Keratinocyte (primary cell): ENCODE measurements at regions not wholly inside any gene's neighbourhood (a gene's known extent, or its start where the extent isn't known, plus 50 kb on each side); places are given as distances from the start of the nearest gene placed in this dataset.
A peak's percentile ranks its signal among the peaks of the same experiment; 100 is the strongest.

ENCODE experiments used
- DNase-seq: peaks from one replicate; pipeline ENCODE4 v3.0.0-alpha.2; 2011; ENCODE audit warnings: low read depth, missing footprints, low spot score
- FAIRE-seq: peaks from 2 replicates; lab custom pipeline; 2011; peaks lifted over from hg19 to GRCh38; lab: Jason Lieb, UNC
- H2AFZ ChIP-seq: 2 replicates; pipeline ENCODE4 v1.6.0; 2012; ENCODE audit warnings: low read length, control low read depth, inconsistent platforms; ENCODE audit not compliant: control insufficient read depth
- H3K27ac ChIP-seq: 2 replicates; pipeline ENCODE4 v1.5.1; 2011; ENCODE audit warnings: low read length; ENCODE audit not compliant: control insufficient read depth, insufficient read depth
- H3K27me3 ChIP-seq: 3 replicates; pipeline ENCODE4 v1.6.0; 2011; ENCODE audit warnings: low read length; ENCODE audit not compliant: control insufficient read depth, insufficient read depth; ENCODE audit errors: extremely low read depth
- H3K36me3 ChIP-seq, 2 experiments: 2 replicates in 1 of 2; 3 replicates in 1 of 2; pipeline ENCODE4 v1.5.1; 2011; ENCODE audit warnings: low read length in 2 of 2, mild to moderate bottlenecking in 1 of 2; ENCODE audit not compliant: control insufficient read depth in 2 of 2, insufficient read depth in 2 of 2; ENCODE audit errors: extremely low read depth in 1 of 2
- H3K4me1 ChIP-seq: 3 replicates; pipeline ENCODE4 v1.5.1; 2011; ENCODE audit warnings: low read length; ENCODE audit not compliant: control insufficient read depth, insufficient read depth; ENCODE audit errors: extremely low read depth
- H3K4me2 ChIP-seq: 3 replicates; pipeline ENCODE4 v1.6.0; 2011; ENCODE audit warnings: low read depth, low read length; ENCODE audit not compliant: control insufficient read depth, insufficient read depth; ENCODE audit errors: extremely low read depth
- H3K4me3 ChIP-seq, 3 experiments: fragments of 200-600 bp in 1 of 3; sonication (generic) in 1 of 3; 2 replicates in 2 of 3; 3 replicates in 1 of 3; pipeline ENCODE4 v1.5.1; 2011 to 2016; ENCODE audit warnings: low read length in 3 of 3, mild to moderate bottlenecking in 3 of 3, control low read depth in 2 of 3, inconsistent platforms in 1 of 3, low read depth in 1 of 3, mixed read lengths in 1 of 3, mixed run types in 1 of 3, moderate library complexity in 1 of 3; ENCODE audit not compliant: control insufficient read depth in 2 of 3, insufficient read depth in 2 of 3; ENCODE audit errors: extremely low read depth in 1 of 3
- H3K79me2 ChIP-seq: 2 replicates; pipeline ENCODE4 v1.6.0; 2012; ENCODE audit warnings: low read length; ENCODE audit not compliant: control insufficient read depth, insufficient read depth
- H3K9ac ChIP-seq: 3 replicates; pipeline ENCODE4 v1.6.0; 2011; ENCODE audit warnings: low read length; ENCODE audit not compliant: control insufficient read depth, insufficient read depth; ENCODE audit errors: extremely low read depth
- H3K9me1 ChIP-seq: 3 replicates; pipeline ENCODE4 v1.6.0; 2011; ENCODE audit warnings: low read length; ENCODE audit not compliant: control insufficient read depth, insufficient read depth; ENCODE audit errors: extremely low read depth
- H3K9me3 ChIP-seq: 2 replicates; pipeline ENCODE4 v1.5.1; 2012; ENCODE audit warnings: low read depth, low read length; ENCODE audit not compliant: control insufficient read depth
- H4K20me1 ChIP-seq: 3 replicates; pipeline ENCODE4 v1.6.0; 2011; ENCODE audit warnings: low read length; ENCODE audit not compliant: control insufficient read depth, insufficient read depth; ENCODE audit errors: extremely low read depth
- CTCF ChIP-seq, 3 experiments: IDR thresholded peaks in 1 of 3; conservative IDR thresholded peaks in 1 of 3; optimal IDR thresholded peaks in 1 of 3; 2 replicates in 2 of 3; 3 replicates in 1 of 3; pipeline versions ENCODE3 to v1.5.1; 2011; ENCODE audit warnings: low read length in 3 of 3, mild to moderate bottlenecking in 3 of 3, moderate library complexity in 2 of 3, control low read depth in 1 of 3, inconsistent platforms in 1 of 3; ENCODE audit not compliant: insufficient read depth in 2 of 3; ENCODE audit errors: extremely low read depth in 1 of 3
- EZH2 ChIP-seq: IDR thresholded peaks from one replicate; pipeline ENCODE4 v1.6.1; 2012; ENCODE audit warnings: inconsistent platforms, mild to moderate bottlenecking, low read length, moderate library complexity
- dilution Hi-C: fragments of 300-500 bp; cut with MboI; formaldehyde crosslinking; loops from one replicate; pipeline ENCODE4 v1.7.0; 2020; ENCODE audit warnings: low sequenced_read_pairs; ENCODE audit not compliant: extremely low pct_ligation_motif_present

GRCh38 chr2:19712850-19713249 lies 188.9 kb downstream of the TTC32 start:
- no peaks in the 10 kb centered on the region for H3K79me2 ChIP-seq
- H3K9me1 ChIP-seq: no peaks in the 10 kb centered on the region
- DNase-seq (no peak), FAIRE-seq (no peak)
- no peaks in the 10 kb centered on the region for H3K36me3 ChIP-seq
- H3K4me1 ChIP-seq: peaks cover 2% of the 10 kb centered on the region
- H4K20me1 ChIP-seq: no peaks in the 10 kb centered on the region
- no peaks in the 10 kb centered on the region for H3K9me3 ChIP-seq
- no peak overlapping the region for H2AFZ ChIP-seq
- no peak overlapping the region for H3K4me3 ChIP-seq
- dilution Hi-C loops: no loop called here
- no peak overlapping the region for H3K27ac ChIP-seq
- no peak overlapping the region for H3K4me2 ChIP-seq
- H3K9ac ChIP-seq: no peak overlapping the region
- no peaks in the 10 kb centered on the region for H3K27me3 ChIP-seq
- no peak for TF ChIP-seq EZH2
- TF ChIP-seq CTCF (optimal IDR thresholded peaks at IDR 0.05 in 1 of 3, IDR thresholded peaks at IDR 0.05 in 1 of 3, conservative IDR thresholded peaks at IDR 0.05 in 1 of 3; ENCODE audit: extremely low read depth in 1 of 3, insufficient read depth in 2 of 3, low read length in 3 of 3): no peak

- H3K4me2 ChIP-seq: no peak overlapping the region
- no peaks in the 10 kb centered on the region for H3K36me3 ChIP-seq
- peak; percentile 94 for FAIRE-seq
- peak overlapping the region; percentile 27 for H3K27ac ChIP-seq
- H3K9me3 ChIP-seq: no peaks in the 10 kb centered on the region
- no peaks in the 10 kb centered on the region for H3K27me3 ChIP-seq
- H3K4me1 ChIP-seq: peaks cover 2% of the 10 kb centered on the region
- H2AFZ ChIP-seq: no peak overlapping the region
- DNase-seq: peak; percentile 75
- H3K4me3 ChIP-seq: no peak overlapping the region
- no peaks in the 10 kb centered on the region for H4K20me1 ChIP-seq
- dilution Hi-C loops: no loop called here
- no peak for TF ChIP-seq CTCF (optimal IDR thresholded peaks at IDR 0.05 in 1 of 3, IDR thresholded peaks at IDR 0.05 in 1 of 3, conservative IDR thresholded peaks at IDR 0.05 in 1 of 3; ENCODE audit: extremely low read depth in 1 of 3, insufficient read depth in 2 of 3, low read length in 3 of 3)
- TF ChIP-seq EZH2: no peak
- H3K79me2 ChIP-seq: no peaks in the 10 kb centered on the region
- H3K9ac ChIP-seq: no peak overlapping the region
- no peaks in the 10 kb centered on the region for H3K9me1 ChIP-seq
These were observed 190.1 kb downstream of the TTC32 start for GRCh38 chr2:19711470-19712372.
